ENCODE measurements at regions not wholly inside any gene's neighbourhood (a gene's known extent, or its start where the extent isn't known, plus 50 kb on each side); places are given as distances from the start of the nearest gene placed in this dataset.

DNA sequence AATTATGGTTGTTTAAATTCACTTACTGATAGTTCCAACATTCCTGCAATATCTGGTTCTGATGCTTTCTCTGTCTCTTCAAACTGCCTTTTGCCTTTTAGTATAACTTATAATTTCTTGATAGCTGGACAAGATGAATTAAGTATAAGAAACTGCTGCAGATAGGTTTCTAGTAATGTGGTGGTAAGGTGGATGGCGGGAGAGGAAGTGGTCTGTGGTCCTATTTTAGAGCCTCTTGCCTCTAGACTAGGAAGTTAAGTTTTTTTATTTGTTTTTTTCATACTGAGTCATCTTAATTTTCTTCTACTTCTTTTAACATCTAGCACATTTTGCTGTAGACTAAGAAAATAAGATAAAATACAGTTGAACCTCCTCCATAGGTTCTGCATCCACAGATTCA is 310.0 kb downstream of the SLITRK2 start:
- TF ChIP-seq CTCF (IDR thresholded peaks at IDR 0.05) (no peak), EZH2 (IDR thresholded peaks at IDR 0.05) (no peak)
